Skeletal muscle tissue (tissue), 3 donors: ENCODE measurements at regions not wholly inside any gene's neighbourhood (a gene's known extent, or its start where the extent isn't known, plus 50 kb on each side); places are given as distances from the start of the nearest gene placed in this dataset.
"Not testable (repeated sequence)": the region's sequence is repeated elsewhere in the genome, so short reads cannot be mapped to it uniquely, and the experiment has no call there.

Experiments
- H3K27ac ChIP-seq: one replicate; pipeline ENCODE4 v1.7.0; 2013; ENCODE audit warnings: mild to moderate bottlenecking, low read depth, low read length, inconsistent platforms
- H3K27me3 ChIP-seq, 3 donors: one replicate each; pipeline ENCODE4 v1.7.0; 2013; ENCODE audit warnings: low read length in 3 of 3; ENCODE audit not compliant: control insufficient read depth in 3 of 3, insufficient read depth in 3 of 3
- H3K36me3 ChIP-seq, 3 donors: one replicate each; pipeline ENCODE4 v1.7.0; 2013; ENCODE audit warnings: low read length in 3 of 3; ENCODE audit not compliant: control insufficient read depth in 3 of 3, insufficient read depth in 3 of 3
- H3K4me1 ChIP-seq, 3 donors: one replicate each; pipeline ENCODE4 v1.7.0; 2013; ENCODE audit warnings: low read length in 3 of 3, mild to moderate bottlenecking in 3 of 3; ENCODE audit not compliant: control insufficient read depth in 3 of 3, insufficient read depth in 3 of 3
- H3K4me3 ChIP-seq, 3 donors: one replicate each; pipeline ENCODE4 v1.7.0; 2013; ENCODE audit warnings: low read length in 3 of 3
- H3K9ac ChIP-seq, 3 donors: one replicate each; pipeline ENCODE4 v1.7.0; 2013; ENCODE audit warnings: low read length in 3 of 3, mild to moderate bottlenecking in 3 of 3, moderate library complexity in 2 of 3, low read depth in 1 of 3
- H3K9me3 ChIP-seq, 3 donors: one replicate each; pipeline ENCODE4 v1.7.0; 2013; ENCODE audit warnings: low read length in 3 of 3; ENCODE audit not compliant: control insufficient read depth in 3 of 3
- donor health status: Osteomylitis.

GRCh38 chr12:91695964-91696363 is 449.7 kb downstream of the BTG1 start:
- H3K27ac ChIP-seq = no peak overlapping the region
- no peaks in the 10 kb centered on the region for H3K36me3 ChIP-seq
- no peaks in the 10 kb centered on the region for H3K9me3 ChIP-seq
- H3K27me3 ChIP-seq = no peaks in the 10 kb centered on the region
- no peak overlapping the region for H3K4me3 ChIP-seq
- no peaks in the 10 kb centered on the region for H3K4me1 ChIP-seq
- H3K9ac ChIP-seq = no peak overlapping the region

GRCh38 chr12:91695406-91695805 is 450.2 kb downstream of the BTG1 start:
- H3K27me3 ChIP-seq, H3K9me3 ChIP-seq, H3K9ac ChIP-seq, H3K4me3 ChIP-seq, H3K36me3 ChIP-seq, H3K27ac ChIP-seq, H3K4me1 ChIP-seq: not testable (repeated sequence)

GRCh38 chr12:91690531-91690930 is 455.1 kb downstream of the BTG1 start:
- Histone ChIP-seq H3K36me3 (no peaks in the 10 kb centered on the region), H3K9me3 (no peaks in the 10 kb centered on the region), H3K27me3 (no peaks in the 10 kb centered on the region), H3K4me1 (no peaks in the 10 kb centered on the region), H3K4me3 (no peak overlapping the region), H3K9ac (no peak overlapping the region), H3K27ac (no peak overlapping the region)

- no peaks in the 10 kb centered on the region for H3K36me3 ChIP-seq
- no peaks in the 10 kb centered on the region for H3K9me3 ChIP-seq
- no peak overlapping the region for H3K9ac ChIP-seq
- H3K27me3 ChIP-seq = no peaks in the 10 kb centered on the region
- H3K4me3 ChIP-seq = no peak overlapping the region
- H3K4me1 ChIP-seq = no peaks in the 10 kb centered on the region
- H3K27ac ChIP-seq = no peak overlapping the region
These were observed 458.3 kb downstream of the BTG1 start for GRCh38 chr12:91687052-91688017.

- H3K4me3 ChIP-seq = no peak overlapping the region
- H3K9ac ChIP-seq = no peak overlapping the region
- no peaks in the 10 kb centered on the region for H3K36me3 ChIP-seq
- H3K4me1 ChIP-seq = no peaks in the 10 kb centered on the region
- no peaks in the 10 kb centered on the region for H3K9me3 ChIP-seq
- H3K27ac ChIP-seq = no peak overlapping the region
- no peaks in the 10 kb centered on the region for H3K27me3 ChIP-seq
These were observed 459.7 kb downstream of the BTG1 start for GRCh38 chr12:91685917-91686316.

- Histone ChIP-seq H3K9ac (no peak overlapping the region), H3K36me3 (no peaks in the 10 kb centered on the region), H3K4me3 (no peak overlapping the region), H3K27ac (no peak overlapping the region), H3K9me3 (no peaks in the 10 kb centered on the region), H3K4me1 (no peaks in the 10 kb centered on the region), H3K27me3 (no peaks in the 10 kb centered on the region)
These were observed 463.9 kb downstream of the BTG1 start for GRCh38 chr12:91681751-91682150.

- H3K9ac ChIP-seq = no peak overlapping the region
- no peaks in the 10 kb centered on the region for H3K9me3 ChIP-seq
- no peaks in the 10 kb centered on the region for H3K36me3 ChIP-seq
- H3K27me3 ChIP-seq = no peaks in the 10 kb centered on the region
- H3K4me1 ChIP-seq = no peaks in the 10 kb centered on the region
- H3K27ac ChIP-seq = no peak overlapping the region
- H3K4me3 ChIP-seq = no peak overlapping the region
These were observed 464.8 kb downstream of the BTG1 start for GRCh38 chr12:91680864-91681263.

GRCh38 chr12:91677556-91677955 is 468.1 kb downstream of the BTG1 start:
- H3K4me3 ChIP-seq = no peak overlapping the region
- no peaks in the 10 kb centered on the region for H3K36me3 ChIP-seq
- no peaks in the 10 kb centered on the region for H3K9me3 ChIP-seq
- no peak overlapping the region for H3K27ac ChIP-seq
- H3K4me1 ChIP-seq = no peaks in the 10 kb centered on the region
- H3K9ac ChIP-seq = no peak overlapping the region
- no peaks in the 10 kb centered on the region for H3K27me3 ChIP-seq

- no peak overlapping the region for H3K27ac ChIP-seq
- H3K9me3 ChIP-seq = no peaks in the 10 kb centered on the region
- no peak overlapping the region for H3K9ac ChIP-seq
- no peaks in the 10 kb centered on the region for H3K27me3 ChIP-seq
- no peak overlapping the region for H3K4me3 ChIP-seq
- no peaks in the 10 kb centered on the region for H3K36me3 ChIP-seq
- H3K4me1 ChIP-seq = no peaks in the 10 kb centered on the region
These were observed 470.2 kb downstream of the BTG1 start for GRCh38 chr12:91675401-91675800.

GRCh38 chr12:91672130-91672529 is 473.5 kb downstream of the BTG1 start:
- peaks cover 0 to 3% (median 0%) of the 10 kb centered on the region in 3 donors for H3K9me3 ChIP-seq
- H3K4me1 ChIP-seq = no peaks in the 10 kb centered on the region
- H3K27ac ChIP-seq = no peak overlapping the region
- no peaks in the 10 kb centered on the region for H3K36me3 ChIP-seq
- no peaks in the 10 kb centered on the region for H3K27me3 ChIP-seq
- no peak overlapping the region for H3K9ac ChIP-seq
- H3K4me3 ChIP-seq = no peak overlapping the region
